Fibroblast of the aortic adventitia (primary cell): ENCODE measurements at regions not wholly inside any gene's neighbourhood (a gene's known extent, or its start where the extent isn't known, plus 50 kb on each side); places are given as distances from the start of the nearest gene placed in this dataset.
"Not testable (repeated sequence)": the region's sequence is repeated elsewhere in the genome, so short reads cannot be mapped to it uniquely, and the experiment has no call there.

Source experiments
- DNase-seq: peaks from one replicate; pipeline ENCODE4 v3.0.0-alpha.2; 2010; ENCODE audit warnings: low read depth
- H3K4me3 ChIP-seq: 2 replicates; pipeline ENCODE4 v1.5.1; 2011; ENCODE audit warnings: low read depth, mild to moderate bottlenecking, control low read depth, low read length, moderate library complexity
- CTCF ChIP-seq: IDR thresholded peaks from 2 replicates; pipeline ENCODE4 v1.5.1; 2011; ENCODE audit warnings: mild to moderate bottlenecking, low read length, control low read depth, inconsistent platforms; ENCODE audit not compliant: insufficient read depth

- DNase-seq, result no peak
- no peak overlapping the region for H3K4me3 ChIP-seq
- TF ChIP-seq CTCF, result no peak
Measured at GRCh38 chr20:60782959-60783625, 469.0 kb upstream of the CDH4 start.

- H3K4me3 ChIP-seq, result no peak overlapping the region
- no peak for TF ChIP-seq CTCF
- DNase-seq, result no peak
Measured at GRCh38 chr20:60785301-60785700, 466.8 kb upstream of the CDH4 start.

DNA sequence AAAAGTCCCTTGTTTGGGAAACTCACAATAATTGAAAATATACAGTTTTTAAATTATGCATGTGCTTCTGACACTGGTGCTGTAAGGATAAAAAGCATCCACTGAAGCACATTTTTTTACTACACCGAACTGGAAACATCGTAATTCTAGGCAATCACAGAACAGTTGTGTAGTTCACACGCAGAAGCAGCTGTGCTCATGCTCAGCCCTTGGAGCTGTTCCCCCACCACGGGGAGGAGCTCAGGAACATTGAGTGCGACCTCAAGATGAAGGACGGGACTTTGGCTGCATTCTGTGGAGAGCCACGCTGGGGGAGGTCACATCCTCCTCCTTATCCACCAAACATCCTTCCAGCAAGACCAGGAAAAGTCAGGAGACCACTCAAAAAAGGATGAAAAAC is 466.3 kb upstream of the CDH4 start:
- DNase-seq, result no peak
- no peak for TF ChIP-seq CTCF
- H3K4me3 ChIP-seq, result no peak overlapping the region

GRCh38 chr20:60786686-60787217 is 465.3 kb upstream of the CDH4 start:
- no peak for TF ChIP-seq CTCF
- H3K4me3 ChIP-seq, result no peak overlapping the region
- DNase-seq, result no peak

DNA sequence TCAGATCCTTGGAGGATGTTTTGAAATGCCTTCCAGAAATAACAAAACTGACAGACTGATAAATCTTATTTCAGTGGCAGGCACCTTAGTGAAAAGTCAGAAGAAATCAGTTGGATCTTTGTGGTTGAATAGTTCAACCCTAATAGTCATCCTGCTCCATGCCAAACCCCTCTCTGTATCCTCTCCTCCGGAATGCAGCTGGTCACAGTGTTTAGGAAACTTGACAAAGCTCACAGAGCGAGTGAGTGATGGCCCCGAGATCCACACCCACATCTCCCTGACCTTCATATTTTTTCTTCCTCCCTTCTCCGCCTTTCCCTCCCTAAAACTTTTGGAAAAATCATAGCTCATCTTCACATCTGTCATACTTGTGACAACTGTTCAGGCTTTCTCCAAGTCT is 464.8 kb upstream of the CDH4 start:
- H3K4me3 ChIP-seq, result no peak overlapping the region
- DNase-seq, result no peak
- no peak for TF ChIP-seq CTCF

- H3K4me3 ChIP-seq, result no peak overlapping the region
- no peak for TF ChIP-seq CTCF
- no peak for DNase-seq
Measured at GRCh38 chr20:60788070-60788469, 464.0 kb upstream of the CDH4 start.

DNA sequence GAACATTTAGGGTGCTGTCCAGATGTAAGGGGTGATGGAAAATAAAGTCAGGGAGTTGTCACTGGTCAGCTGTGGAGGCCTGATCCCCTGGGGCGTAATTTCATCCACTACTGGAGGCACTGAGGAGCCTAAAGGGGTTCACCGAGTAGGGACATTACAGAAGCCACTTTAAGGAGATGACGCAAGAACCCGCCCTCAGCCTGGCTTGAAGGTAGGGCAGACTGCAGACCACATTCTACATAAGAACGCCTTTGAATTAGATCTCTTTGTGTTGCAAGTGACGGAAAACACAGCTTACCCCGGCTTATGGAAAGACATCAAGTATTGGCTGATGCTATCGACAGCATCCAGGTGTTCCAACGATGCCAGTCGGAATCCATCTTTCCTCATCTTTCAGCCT is 462.7 kb upstream of the CDH4 start:
- TF ChIP-seq CTCF, result no peak
- no peak for DNase-seq
- H3K4me3 ChIP-seq, result no peak overlapping the region

- not testable (repeated sequence) for DNase-seq, H3K4me3 ChIP-seq
Measured at GRCh38 chr20:60790339-60790738, 461.7 kb upstream of the CDH4 start.
